Femur (tissue), 1 donor: ENCODE measurements at regions not wholly inside any gene's neighbourhood (a gene's known extent, or its start where the extent isn't known, plus 50 kb on each side); places are given as distances from the start of the nearest gene placed in this dataset.
"Not testable (repeated sequence)": the region's sequence is repeated elsewhere in the genome, so short reads cannot be mapped to it uniquely, and the experiment has no call there.

Source experiments
- DNase-seq: peaks from one replicate; pipeline ENCODE4 v3.0.0-alpha.2; 2017

DNA sequence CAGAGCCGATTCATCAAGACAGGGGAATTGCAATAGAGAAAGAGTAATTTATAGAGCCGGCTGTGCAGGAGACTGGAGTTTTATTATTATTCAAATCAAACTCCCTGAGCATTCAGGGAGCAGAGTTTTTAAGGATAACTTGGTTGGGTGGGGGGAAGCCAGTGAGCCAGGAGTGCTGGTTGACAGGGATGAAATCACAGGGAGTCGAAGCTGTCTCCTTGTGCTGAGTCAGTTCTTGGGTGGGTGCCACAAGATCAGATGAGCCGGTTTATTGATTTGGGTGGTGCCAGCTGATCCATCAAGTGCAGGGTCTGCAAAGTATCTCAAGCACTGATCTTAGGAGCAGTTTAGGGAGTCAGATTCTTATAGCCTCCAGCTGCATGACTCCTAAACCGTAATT is 95.4 kb upstream of the CCDC80 start:
- no peak for DNase-seq

DNA sequence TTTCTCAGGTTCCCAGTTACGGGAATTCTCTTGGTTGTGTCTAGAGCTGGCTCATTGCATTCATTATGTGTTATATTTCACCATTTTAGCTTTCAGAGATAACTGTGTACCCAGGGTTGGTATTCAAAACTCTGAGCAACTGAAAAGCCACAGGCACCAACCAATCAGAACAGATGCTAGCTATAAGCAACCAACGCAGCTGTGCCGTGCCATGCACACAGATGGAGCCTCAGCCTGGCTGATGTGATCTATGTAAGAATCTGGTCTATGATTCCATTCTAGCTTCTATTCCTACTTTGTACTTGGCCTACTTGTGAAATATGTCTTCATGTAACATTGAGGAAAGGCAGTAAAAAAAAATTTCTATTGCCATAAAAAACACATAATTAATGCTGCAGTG is 95.0 kb upstream of the CCDC80 start:
- DNase-seq, result no peak

DNA sequence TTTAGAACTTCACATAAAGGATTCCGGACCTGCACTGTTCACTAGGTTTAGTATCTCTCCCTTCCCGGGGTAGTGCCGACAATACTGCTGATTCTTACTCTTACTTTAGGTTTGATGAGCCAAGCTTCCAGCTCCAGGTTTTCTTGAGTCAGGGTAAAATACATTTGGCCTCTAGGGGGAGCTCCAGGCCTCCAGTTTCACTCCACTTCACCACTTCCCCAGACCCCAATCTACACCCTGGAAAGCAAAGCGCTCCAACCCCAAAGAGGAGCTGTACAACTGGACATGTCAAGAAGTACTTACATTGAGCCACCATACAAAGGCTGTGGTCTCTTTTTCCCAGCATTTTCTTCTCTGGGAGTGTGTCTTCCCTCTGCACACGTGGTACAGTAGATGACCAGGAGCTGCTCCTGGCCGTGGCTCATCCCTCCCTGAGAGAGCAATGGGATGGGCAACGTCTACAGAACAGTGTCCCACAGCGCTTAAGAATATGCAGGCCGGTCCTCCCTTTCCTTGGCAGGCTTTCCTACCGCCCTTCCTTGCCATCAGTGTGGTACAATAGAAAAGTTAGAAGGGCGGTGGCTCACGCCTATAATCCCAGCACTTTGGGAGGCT is 93.9 kb upstream of the CCDC80 start:
- peak; percentile 35 for DNase-seq

DNA sequence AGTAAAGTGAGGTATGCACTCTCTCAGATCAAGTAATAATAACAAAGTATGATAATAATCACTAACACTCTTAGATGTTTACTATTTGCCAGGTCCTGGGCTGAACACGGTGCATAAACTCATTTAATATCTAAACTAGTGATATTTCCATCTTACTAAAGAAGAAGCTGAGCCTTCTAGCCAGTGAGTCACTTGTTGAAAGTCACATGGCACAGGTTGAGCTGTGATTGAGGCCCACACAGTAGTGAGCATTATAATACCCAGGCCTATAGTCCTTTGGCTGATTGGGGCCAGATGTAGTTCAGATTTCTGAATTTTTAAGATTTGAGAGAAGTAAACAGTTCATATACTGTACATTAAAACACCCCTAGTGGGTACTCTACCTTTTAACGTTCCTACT is 93.2 kb upstream of the CCDC80 start:
- DNase-seq, result no peak

DNA sequence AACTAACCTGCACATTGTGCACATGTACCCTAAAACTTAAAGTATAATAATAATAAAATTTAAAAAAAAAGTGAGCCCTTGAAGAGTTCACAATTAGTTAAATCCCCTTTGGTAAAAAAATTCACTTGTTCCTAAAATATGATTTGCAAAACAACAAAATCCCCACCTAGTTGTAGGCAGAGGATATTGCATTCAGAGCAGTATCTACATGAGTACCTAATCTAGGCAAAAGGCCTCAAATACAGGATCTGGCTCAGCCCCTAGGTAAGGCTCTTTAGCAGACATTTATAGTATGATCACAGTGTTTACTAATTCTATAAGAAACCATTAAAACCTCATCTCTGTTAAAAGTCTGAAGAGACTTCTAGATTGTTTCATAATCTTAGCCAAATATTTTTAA is 89.3 kb upstream of the CCDC80 start:
- DNase-seq, result no peak

DNA sequence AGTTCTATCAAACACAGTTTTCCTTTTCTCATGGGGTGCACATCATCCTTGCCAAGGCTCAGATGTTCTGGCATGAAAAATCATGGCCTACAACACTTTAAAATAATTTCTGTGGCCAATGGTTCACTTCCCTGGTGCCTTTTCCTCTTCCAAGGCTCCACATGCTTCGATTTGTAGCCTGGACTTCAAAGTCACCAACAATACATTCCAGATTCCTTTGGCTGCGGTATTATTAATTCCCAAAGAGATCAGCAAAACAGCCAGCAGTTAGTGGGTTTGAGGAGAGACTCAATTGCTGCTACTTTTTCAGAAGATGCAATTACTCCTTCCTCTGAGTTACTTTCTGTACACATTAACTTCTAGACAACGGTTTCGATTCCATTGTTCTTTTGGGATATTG is 80.3 kb upstream of the CCDC80 start:
- no peak for DNase-seq

DNA sequence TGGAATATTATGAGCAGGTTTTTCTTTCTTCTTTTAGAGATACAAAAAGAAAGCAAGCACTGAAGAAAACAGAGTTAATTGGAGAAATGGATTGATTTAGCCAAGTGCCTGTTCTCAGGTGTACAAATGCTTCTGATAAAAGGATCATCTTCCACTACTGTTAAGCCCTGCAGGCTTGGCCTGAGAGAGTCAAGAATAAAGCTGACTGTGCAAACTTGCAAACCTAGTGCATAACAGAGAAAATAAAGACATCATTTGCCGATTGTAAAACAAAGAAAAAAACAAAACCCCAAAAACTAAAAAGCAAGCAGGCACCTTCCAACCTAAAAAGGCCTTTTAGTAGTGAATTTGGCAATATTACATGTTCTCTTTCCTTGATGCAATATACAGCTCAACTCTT is 78.0 kb upstream of the CCDC80 start:
- no peak for DNase-seq

DNA sequence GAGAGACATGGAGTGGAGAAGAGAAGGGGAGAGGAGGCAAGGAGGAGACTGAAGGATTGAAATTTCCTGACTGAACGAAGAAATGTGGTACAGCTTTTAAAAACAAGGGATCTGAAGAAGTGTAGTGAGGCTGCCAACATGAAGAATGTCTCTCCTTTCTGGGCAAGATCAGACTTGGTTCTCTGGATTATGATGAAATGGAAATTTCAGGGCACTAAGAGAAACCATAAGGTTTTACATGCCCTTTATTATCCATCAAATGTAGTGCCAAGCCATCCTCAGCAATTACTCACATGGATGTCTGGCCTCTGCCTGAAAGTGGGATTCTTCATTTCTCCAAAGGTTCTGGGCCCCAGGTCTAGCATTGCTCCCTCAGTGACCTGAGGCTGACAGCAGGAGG is 77.6 kb upstream of the CCDC80 start:
- no peak for DNase-seq

DNA sequence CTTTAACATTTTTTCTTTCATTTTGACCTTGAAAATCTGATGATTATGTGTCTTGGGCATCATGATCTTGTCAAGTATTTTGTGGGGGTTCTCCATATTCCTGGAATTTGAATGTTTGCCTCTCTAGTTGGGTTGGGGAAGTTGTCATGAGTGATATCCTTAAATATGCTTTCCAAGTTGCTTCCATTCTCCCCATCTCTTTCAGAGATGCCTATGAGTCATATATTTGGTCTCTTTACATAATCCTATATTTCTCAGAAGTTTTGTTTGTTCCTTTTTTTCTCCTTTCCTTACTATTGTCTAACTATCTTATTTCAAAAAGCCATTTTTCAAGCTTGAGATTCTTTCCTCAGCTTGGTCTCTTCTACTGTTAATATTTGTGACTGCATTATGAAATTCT is 69.0 kb upstream of the CCDC80 start:
- no peak for DNase-seq

DNA sequence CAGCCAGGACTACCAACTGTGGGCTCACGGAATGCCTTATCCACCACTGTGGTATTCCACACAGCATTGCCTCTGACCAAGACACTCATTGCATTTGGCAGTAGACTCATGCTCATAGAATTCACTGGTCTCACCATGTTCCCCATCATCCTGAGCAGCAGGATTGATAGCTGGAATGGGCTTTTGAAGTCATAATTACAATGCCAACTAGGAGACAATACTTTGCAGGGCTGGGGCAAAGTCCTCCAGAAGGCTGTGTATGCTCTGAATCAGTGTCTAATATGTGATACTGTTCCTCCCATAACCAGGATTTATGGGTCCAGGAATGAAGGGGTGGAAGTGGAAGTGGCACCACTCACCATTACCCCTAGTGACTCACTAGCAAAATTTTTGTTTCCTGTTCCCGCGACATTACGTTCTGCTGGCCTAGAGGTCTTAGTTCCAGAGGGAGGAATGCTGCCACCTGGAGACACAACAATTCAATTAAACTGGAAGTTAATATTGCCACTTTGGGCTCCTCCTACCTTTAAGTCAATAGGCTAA is 58.6 kb upstream of the CCDC80 start:
- DNase-seq, result no peak

DNA sequence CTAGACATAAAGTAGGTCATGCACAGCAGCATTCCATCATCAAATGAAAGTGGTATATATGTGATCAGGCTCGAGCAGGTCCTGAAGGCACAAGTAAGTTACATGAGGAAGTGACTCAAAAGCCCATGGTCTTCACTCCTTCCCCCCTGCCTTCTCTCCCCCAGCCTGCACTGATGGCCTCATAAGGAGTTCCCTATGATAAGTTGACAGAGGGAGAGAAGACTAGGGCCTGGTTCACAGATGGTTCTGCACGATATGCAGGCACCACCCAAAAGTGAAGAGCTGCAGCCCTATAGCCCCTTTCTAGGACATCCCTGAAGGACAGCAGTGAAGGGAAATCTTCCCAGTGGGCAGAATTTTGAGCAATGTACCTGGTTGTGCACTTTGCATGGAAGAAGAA is 57.5 kb upstream of the CCDC80 start:
- DNase-seq, result not testable (repeated sequence)

DNA sequence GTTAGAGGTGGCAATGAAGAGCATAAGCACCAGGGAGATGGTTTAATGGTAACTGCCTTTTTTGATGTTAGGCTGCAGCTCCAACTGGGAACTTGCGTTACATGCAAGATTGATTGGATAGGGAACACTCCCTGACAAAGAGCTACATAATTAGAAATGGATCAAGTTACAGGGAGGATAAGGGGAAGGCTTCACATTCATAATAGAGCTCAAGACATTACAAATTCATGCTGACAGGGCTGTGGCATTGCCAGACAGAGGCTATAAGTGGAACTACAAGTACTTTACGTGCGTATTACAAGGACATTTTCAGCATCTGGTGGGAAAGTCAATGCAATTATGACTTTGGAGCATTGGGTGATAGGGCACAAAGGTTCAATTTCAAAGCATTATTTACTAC is 55.3 kb upstream of the CCDC80 start:
- not testable (repeated sequence) for DNase-seq

DNA sequence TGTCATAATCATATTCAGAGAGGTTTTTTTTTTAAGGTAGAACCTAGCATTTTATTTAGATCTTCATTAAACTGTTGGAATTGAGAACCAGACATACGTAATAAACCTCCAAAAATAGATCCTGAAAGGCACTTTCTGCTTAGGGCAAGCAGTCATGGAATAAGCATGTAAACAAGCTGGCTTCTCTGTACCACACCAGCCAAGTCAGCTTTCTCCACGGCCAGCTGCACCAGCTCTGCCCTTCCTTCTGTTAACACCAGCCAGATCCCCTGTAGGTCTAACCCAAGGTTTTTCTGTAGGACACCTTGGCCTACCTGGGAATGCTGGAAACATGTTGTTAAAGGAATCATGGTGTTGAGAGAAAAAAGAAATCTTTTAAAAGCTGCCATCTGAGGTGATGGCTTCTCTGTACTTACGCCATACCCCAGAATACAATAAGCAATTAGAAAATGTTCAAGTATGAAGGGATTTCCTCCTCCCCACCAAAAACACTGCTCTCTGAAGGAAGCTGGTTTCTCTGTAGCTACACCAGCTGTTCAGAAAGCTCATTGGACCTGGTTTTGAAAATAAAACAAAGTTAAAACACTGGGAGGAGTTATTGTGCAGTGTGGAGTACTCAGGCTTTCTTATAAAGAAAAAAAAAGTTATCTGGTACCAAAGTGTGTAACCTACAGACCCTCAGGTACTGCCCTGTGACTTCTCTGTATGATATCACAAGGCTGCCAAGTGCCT is 54.6 kb upstream of the CCDC80 start:
- not testable (repeated sequence) for DNase-seq

DNA sequence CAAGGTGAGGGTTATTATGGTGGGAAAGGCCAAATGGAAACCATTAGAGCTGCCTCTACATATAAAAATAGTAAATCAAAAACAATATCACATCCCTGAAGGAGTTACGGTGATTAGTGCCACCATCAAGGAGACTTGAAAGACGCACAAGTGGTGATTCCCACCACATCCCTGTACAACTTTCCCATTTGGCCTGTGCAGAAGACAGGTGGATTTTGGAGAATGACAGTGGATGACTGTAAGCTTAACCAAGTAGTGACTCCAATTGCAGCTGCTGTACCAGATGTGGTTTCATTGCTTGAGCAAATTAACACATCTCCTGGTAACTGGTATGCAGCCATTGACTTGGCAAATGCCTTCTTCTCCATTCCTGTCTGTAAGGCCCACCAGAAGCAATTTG is 54.0 kb upstream of the CCDC80 start:
- DNase-seq, result not testable (repeated sequence)

DNA sequence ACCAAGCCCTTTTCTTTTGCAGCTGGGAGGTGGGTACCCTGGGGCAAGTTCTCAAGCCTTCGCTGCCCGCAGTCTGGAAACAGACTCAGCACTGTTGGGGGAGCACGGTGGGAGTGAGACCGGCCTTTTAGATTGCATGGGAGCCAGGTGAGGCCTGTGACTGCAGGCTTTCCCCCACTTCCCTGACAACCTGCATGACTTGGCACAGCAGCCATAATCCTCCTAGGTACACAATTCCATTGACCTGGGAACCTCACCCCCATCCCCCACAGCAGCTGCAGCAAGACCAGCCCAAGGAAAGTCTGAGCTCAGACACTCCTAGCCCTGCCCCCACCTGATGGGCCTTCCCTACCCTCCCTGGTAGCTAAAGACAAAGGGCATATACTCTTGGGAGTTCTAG is 52.2 kb upstream of the CCDC80 start:
- no peak for DNase-seq
